ENCODE measurements at regions not wholly inside any gene's neighbourhood (a gene's known extent, or its start where the extent isn't known, plus 50 kb on each side); places are given as distances from the start of the nearest gene placed in this dataset.
A peak's percentile ranks its signal among the peaks of the same experiment; 100 is the strongest.
"Not testable (repeated sequence)": the region's sequence is repeated elsewhere in the genome, so short reads cannot be mapped to it uniquely, and the experiment has no call there.

GRCh38 chr1:115534106-115534505 lies 107.7 kb upstream of the VANGL1 start:
- DNase-seq, result no peak

- DNase-seq, result no peak
These were observed 110.0 kb upstream of the VANGL1 start for GRCh38 chr1:115531631-115532264.

DNA sequence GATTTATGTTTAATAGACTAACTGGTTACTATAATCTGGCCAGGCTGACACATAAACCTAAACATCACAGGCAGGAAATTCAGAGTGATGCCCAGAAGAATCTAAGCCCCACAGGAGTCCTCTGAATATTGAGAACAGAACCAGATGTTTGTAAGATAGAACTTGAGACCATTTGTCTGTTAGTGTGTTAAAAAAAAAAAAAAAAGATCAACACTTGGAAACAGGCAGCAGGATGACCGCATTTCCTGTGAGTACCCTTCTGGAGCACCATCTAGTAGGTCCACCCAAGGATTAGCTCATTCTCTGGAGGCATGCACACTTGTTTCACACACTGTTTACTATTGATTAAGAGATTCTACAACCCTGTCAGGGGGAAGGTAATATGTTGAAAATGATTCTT lies 111.4 kb upstream of the VANGL1 start:
- DNase-seq, result no peak

DNA sequence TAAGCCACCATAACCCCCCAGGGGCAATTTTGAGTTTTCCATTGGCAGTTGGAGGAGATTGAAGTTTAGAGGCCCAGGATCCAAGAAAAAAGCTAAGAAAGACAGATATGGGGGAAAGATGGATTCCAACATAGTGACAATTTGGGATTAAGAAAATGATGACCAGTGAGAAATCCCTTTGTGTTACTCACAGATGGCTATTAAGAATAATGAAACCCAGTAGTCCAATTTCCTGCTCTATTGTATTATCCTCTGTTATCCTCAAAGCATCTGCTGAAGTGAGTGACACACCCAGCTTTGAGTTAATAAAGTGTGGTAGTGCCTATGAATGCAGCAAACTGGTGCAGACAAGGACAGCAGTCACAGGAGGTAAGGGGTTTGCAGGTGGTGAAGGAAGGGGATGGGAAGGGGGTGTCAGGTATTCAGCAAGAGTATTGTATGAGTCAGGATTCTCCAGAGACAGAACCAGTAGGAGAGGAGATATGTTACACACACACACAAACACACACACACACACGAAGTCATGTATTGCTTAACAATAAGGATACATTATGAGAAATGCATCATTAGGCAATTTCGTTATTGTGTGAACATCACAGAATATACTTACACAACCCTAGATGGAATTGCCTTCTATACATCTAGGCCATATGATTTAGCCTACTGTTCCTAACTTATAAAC lies 112.4 kb upstream of the VANGL1 start:
- no peak for DNase-seq

DNA sequence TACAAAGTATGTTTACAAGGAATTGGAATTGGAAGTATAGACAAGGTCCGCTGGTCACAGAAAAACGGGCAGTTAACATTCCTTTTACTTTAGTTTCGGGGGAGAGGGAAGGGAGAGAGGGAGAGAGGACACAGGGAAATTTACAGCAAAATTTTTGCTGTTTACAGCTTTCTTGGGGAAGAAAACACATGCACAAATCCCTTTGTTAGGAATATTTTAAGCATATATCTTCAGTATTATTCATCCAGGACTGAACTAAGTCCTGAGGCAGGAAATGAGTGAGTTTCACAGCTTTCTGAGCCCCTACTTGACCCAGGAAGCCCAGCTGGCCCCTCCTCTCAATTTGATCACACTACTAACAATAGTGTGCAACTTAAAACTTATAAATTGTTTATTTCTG lies 113.4 kb upstream of the VANGL1 start:
- not testable (repeated sequence) for DNase-seq

GRCh38 chr1:115527746-115528145 lies 114.0 kb upstream of the VANGL1 start:
- no peak for DNase-seq

GRCh38 chr1:115526900-115527299 lies 114.9 kb upstream of the VANGL1 start:
- DNase-seq, result no peak

GRCh38 chr1:115524236-115524635 lies 117.5 kb upstream of the VANGL1 start:
- DNase-seq, result no peak

DNA sequence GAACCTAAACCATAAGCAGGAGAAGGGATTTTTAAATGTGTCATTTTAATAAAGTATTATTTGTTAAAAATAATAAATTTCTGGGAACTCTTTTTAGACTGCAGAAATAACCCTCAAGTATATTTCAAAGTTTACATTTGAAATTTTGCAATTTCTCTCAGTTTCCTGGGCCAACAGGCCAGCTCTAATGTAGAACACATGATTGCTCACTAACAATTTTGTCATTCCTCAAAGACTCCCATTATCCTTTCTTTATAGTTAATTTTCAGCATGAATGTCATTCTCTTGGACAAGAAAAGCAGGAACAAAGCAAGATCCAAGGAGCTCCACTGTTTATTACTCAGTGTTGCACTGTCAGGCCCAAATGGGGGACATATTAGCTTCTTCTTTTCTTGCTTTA lies 119.4 kb upstream of the VANGL1 start:
- no peak for DNase-seq

DNA sequence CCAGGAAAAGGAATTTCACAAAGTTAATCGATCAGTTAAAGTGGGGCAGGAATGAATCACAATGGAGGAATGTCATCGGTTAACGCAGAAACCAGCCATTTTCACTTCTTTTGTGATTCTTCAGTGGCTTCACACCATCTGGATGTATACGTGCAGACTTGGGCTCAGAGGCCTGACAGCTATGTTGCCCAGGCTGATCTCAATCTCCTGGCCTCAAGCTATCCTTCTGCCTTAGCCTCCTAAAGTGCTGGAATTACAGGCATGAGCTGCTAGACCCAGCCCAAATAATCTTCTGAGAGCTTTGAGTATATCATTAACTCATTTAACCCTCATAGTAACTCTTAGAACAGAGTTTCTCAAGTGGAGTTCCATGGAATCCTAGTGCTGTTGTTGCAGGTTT lies 126.5 kb upstream of the VANGL1 start:
- no peak for DNase-seq

GRCh38 chr1:115510226-115510625 lies 131.5 kb upstream of the VANGL1 start:
- DNase-seq, result not testable (repeated sequence)

GRCh38 chr1:115507901-115508300 lies 133.9 kb upstream of the VANGL1 start:
- no peak for DNase-seq

GRCh38 chr1:115506924-115507589 lies 134.7 kb upstream of the VANGL1 start:
- peak in 1 of 51 donors; percentile 2 for DNase-seq

DNA sequence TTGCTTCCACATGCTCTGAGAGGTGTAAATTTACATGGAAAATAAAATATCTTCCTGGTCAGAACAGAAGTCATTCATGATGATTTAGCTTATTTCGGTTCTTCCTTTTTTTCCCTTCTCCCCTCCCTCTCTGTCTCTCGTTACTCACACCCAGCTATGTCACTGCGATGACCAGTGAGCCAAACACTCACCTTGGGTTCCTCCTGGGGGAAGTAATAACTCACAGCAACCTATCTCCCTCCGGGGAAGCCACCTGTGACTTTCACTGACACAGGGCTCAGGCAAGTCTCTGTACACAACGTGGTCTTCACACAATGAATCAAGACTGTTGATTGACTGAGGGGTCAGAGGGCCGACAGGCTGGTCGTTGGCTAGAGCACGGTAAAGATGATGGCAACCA lies 135.3 kb upstream of the VANGL1 start:
- DNase-seq, result no peak

- DNase-seq, result no peak
These were observed 136.6 kb upstream of the VANGL1 start for GRCh38 chr1:115505148-115505571.

DNA sequence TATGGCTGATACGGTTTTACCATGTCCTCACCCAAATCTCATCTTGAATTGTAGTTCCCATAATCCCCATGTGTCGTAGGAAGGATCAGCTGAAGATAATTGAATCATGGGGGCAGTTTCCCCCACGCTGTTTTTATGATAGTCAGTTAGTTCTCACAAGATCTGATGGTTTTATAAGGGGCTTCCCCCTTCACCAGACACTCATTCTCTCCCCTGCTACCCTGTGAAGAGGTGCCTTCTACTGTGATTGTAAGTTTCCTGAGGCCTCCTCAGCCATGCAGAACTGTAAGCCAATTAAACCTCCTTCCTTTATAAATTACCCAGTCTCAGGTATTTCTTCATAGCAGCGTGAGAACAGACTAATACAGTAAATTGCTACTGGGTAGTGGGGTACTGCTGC lies 139.6 kb upstream of the VANGL1 start:
- DNase-seq, result not testable (repeated sequence)

DNA sequence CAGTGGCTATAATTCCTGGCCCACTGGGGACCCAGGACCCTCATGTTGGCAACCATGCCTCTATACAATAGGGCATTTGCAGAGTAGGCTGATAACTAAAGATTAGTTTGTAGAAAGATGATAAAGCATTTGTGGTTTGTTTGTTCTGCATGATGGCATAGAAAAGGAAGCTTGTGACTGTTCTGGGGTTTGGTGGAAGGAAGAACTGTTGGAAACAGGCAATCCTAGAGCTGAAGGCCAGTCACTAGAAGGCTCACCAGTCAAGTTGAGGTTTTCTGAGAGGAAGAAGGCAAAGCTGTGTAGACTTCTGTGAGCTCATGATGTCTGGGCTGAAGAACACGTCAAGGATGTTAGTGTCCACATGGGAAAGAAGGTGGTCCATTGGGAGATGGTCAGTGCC lies 140.3 kb upstream of the VANGL1 start:
- DNase-seq, result no peak

DNA sequence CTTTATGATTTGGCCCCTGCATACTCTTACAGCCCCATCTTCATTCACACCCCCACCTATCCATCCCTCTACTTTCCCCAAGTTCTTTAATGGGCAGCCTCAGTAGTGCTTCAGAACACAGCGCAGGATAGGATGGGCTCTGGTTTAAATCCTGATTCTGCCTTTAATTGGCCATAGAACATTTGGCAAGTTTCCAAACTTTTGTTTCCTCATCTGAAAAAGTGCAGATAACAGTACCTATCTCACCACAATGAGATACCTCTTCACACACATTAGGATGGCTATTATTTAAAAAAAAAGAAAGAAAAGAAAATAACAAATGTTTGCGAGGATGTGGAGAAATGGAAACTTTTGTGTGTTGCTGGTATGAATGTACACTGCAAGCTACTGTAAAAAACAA lies 142.5 kb upstream of the VANGL1 start:
- no peak for DNase-seq

- DNase-seq, result no peak
These were observed 144.8 kb upstream of the VANGL1 start for GRCh38 chr1:115496904-115497527.

- no peak for DNase-seq
These were observed 146.1 kb upstream of the VANGL1 start for GRCh38 chr1:115495625-115496024.

- no peak for DNase-seq
These were observed 146.7 kb upstream of the VANGL1 start for GRCh38 chr1:115495111-115495510.

- DNase-seq, result no peak
These were observed 147.9 kb upstream of the VANGL1 start for GRCh38 chr1:115493834-115494233.

- no peak for DNase-seq
These were observed 148.9 kb upstream of the VANGL1 start for GRCh38 chr1:115492880-115493279.
